ENCODE measurements at regions not wholly inside any gene's neighbourhood (a gene's known extent, or its start where the extent isn't known, plus 50 kb on each side); places are given as distances from the start of the nearest gene placed in this dataset.

GRCh38 chr10:6343305-6344010 lies 140.7 kb downstream of the PFKFB3 start:
- ChIA-PET POLR2A (ENCODE audit: low non-redundant PET) (interaction anchor here (0.7 kb wide), 1 partner anchor 104 kb away, joined by 3 read pairs; no protein-coding TSS in a partner anchor), CTCF (no interaction called here)
- Histone ChIP-seq H3K36me3 (ENCODE audit: insufficient read depth, low read length, poor library complexity, severe bottlenecking) (no peaks in the 10 kb centered on the region), H3K27me3 (replicated peaks; ENCODE audit: insufficient read depth, low read depth, low read length, poor library complexity) (no peaks in the 10 kb centered on the region), H3K9me3 (ENCODE audit: low read depth, low read length, poor library complexity, severe bottlenecking) (no peaks in the 10 kb centered on the region), H3K4me3 (ENCODE audit: low read depth, low read length, poor library complexity, severe bottlenecking) (no peak overlapping the region), H3K4me1 (ENCODE audit: insufficient read depth, low read length, poor library complexity, severe bottlenecking) (peaks cover 25% of the 10 kb centered on the region), H3K27ac (ENCODE audit: low read depth, low read length, poor library complexity, severe bottlenecking) (no peak overlapping the region)
- intact Hi-C loops (cut with micrococcal nuclease; ENCODE audit: unreplicated experiment) = loop anchor here (10.0 kb wide), 1 partner anchor 139 kb away; the partner anchor contains the start of gene PFKFB3
- BruUV-seq (replicated peaks) = no TSS peak
- no peak for TF ChIP-seq EZH2 (IDR thresholded peaks at IDR 0.05; ENCODE audit: borderline replicate concordance, low read depth, low read length, poor library complexity, severe bottlenecking)
- TF ChIP-seq CTCF (conservative IDR thresholded peaks at IDR 0.05; ENCODE audit: low read depth, low read length) = no peak
- DNase-seq (ENCODE audit: low spot score) = no peak

GRCh38 chr10:6345404-6345803 lies 142.7 kb downstream of the PFKFB3 start:
- intact Hi-C loops (cut with micrococcal nuclease; ENCODE audit: unreplicated experiment) = loop anchor here (10.0 kb wide), 1 partner anchor 141 kb away; the partner anchor contains the start of gene PFKFB3
- no peaks in the 10 kb centered on the region for H3K9me3 ChIP-seq (ENCODE audit: low read depth, low read length, poor library complexity, severe bottlenecking)
- no TSS peak for BruUV-seq (replicated peaks)
- H3K27me3 ChIP-seq (replicated peaks; ENCODE audit: insufficient read depth, low read depth, low read length, poor library complexity) = no peaks in the 10 kb centered on the region
- H3K36me3 ChIP-seq (ENCODE audit: insufficient read depth, low read length, poor library complexity, severe bottlenecking) = no peaks in the 10 kb centered on the region
- H3K4me1 ChIP-seq (ENCODE audit: insufficient read depth, low read length, poor library complexity, severe bottlenecking) = peaks cover 26% of the 10 kb centered on the region
- ChIA-PET POLR2A (ENCODE audit: low non-redundant PET) (no interaction called here), CTCF (no interaction called here)
- no peak overlapping the region for H3K4me3 ChIP-seq (ENCODE audit: low read depth, low read length, poor library complexity, severe bottlenecking)
- H3K27ac ChIP-seq (ENCODE audit: low read depth, low read length, poor library complexity, severe bottlenecking) = no peak overlapping the region
- DNase-seq (ENCODE audit: low spot score) = no peak
- TF ChIP-seq CTCF (conservative IDR thresholded peaks at IDR 0.05; ENCODE audit: low read depth, low read length) (no peak), EZH2 (IDR thresholded peaks at IDR 0.05; ENCODE audit: borderline replicate concordance, low read depth, low read length, poor library complexity, severe bottlenecking) (no peak)

- Histone ChIP-seq H3K27ac (ENCODE audit: low read depth, low read length, poor library complexity, severe bottlenecking) (no peak overlapping the region), H3K27me3 (replicated peaks; ENCODE audit: insufficient read depth, low read depth, low read length, poor library complexity) (no peaks in the 10 kb centered on the region), H3K36me3 (ENCODE audit: insufficient read depth, low read length, poor library complexity, severe bottlenecking) (no peaks in the 10 kb centered on the region), H3K9me3 (ENCODE audit: low read depth, low read length, poor library complexity, severe bottlenecking) (no peaks in the 10 kb centered on the region), H3K4me1 (ENCODE audit: insufficient read depth, low read length, poor library complexity, severe bottlenecking) (peaks cover 25% of the 10 kb centered on the region), H3K4me3 (ENCODE audit: low read depth, low read length, poor library complexity, severe bottlenecking) (no peak overlapping the region)
- POLR2A ChIA-PET (ENCODE audit: low non-redundant PET) = no interaction called here
- TF ChIP-seq CTCF (conservative IDR thresholded peaks at IDR 0.05; ENCODE audit: low read depth, low read length) (no peak), EZH2 (IDR thresholded peaks at IDR 0.05; ENCODE audit: borderline replicate concordance, low read depth, low read length, poor library complexity, severe bottlenecking) (no peak)
- CTCF ChIA-PET = no interaction called here
- intact Hi-C loops (cut with micrococcal nuclease; ENCODE audit: unreplicated experiment) = loop anchor here (10.0 kb wide), 1 partner anchor 142 kb away; the partner anchor contains the start of gene PFKFB3
- no peak for DNase-seq (ENCODE audit: low spot score)
- no TSS peak for BruUV-seq (replicated peaks)
Observed at GRCh38 chr10:6346631-6347030, 143.9 kb downstream of the PFKFB3 start.
